ENCODE measurements at regions not wholly inside any gene's neighbourhood (a gene's known extent, or its start where the extent isn't known, plus 50 kb on each side); places are given as distances from the start of the nearest gene placed in this dataset.

GRCh38 chr2:104433657-104434056 is 420.3 kb upstream of the POU3F3 start:
- peaks cover 15% of the 10 kb centered on the region for H3K9me3 ChIP-seq (ENCODE audit: control insufficient read depth, insufficient read depth, low read length)
- H3K27me3 ChIP-seq (ENCODE audit: control insufficient read depth, insufficient read depth, low read length) = no peaks in the 10 kb centered on the region
- no peak overlapping the region for H3K27ac ChIP-seq (ENCODE audit: low read depth, low read length)
- DNase-seq (ENCODE audit: low read depth, low spot score) = no peak
- ChIA-PET POLR2A (no interaction called here), CTCF (no interaction called here)
- H3K4me3 ChIP-seq (ENCODE audit: low read depth, low read length) = no peak overlapping the region
- no peak for TF ChIP-seq CTCF (IDR thresholded peaks at IDR 0.05; ENCODE audit: low read depth, low read length)

- POLR2A ChIA-PET = no interaction called here
These were observed 419.6 kb upstream of the POU3F3 start for GRCh38 chr2:104434318-104434792.

GRCh38 chr2:104434966-104435365 is 418.9 kb upstream of the POU3F3 start:
- Histone ChIP-seq H3K9me3 (ENCODE audit: control insufficient read depth, insufficient read depth, low read length) (peaks cover 15% of the 10 kb centered on the region), H3K27ac (ENCODE audit: low read depth, low read length) (no peak overlapping the region), H3K27me3 (ENCODE audit: control insufficient read depth, insufficient read depth, low read length) (no peaks in the 10 kb centered on the region), H3K4me3 (ENCODE audit: low read depth, low read length) (no peak overlapping the region)
- TF ChIP-seq CTCF (IDR thresholded peaks at IDR 0.05; ENCODE audit: low read depth, low read length) = no peak
- ChIA-PET POLR2A (no interaction called here), CTCF (interaction anchor here (0.6 kb wide), 1 partner anchor 1141 kb away, joined by 4 read pairs; no protein-coding TSS in a partner anchor)
- DNase-seq (ENCODE audit: low read depth, low spot score) = no peak

More at GRCh38 chr2:104434318-104434792, 419.6 kb upstream of the POU3F3 start:
- CTCF ChIA-PET = interaction anchor here (0.6 kb wide), 1 partner anchor 1142 kb away, joined by 4 read pairs; no protein-coding TSS in a partner anchor
- H3K27ac ChIP-seq (ENCODE audit: low read depth, low read length) = no peak overlapping the region
- H3K27me3 ChIP-seq (ENCODE audit: control insufficient read depth, insufficient read depth, low read length) = no peaks in the 10 kb centered on the region
- H3K4me3 ChIP-seq (ENCODE audit: low read depth, low read length) = no peak overlapping the region
- no peak for DNase-seq (ENCODE audit: low read depth, low spot score)
- H3K9me3 ChIP-seq (ENCODE audit: control insufficient read depth, insufficient read depth, low read length) = peaks cover 15% of the 10 kb centered on the region
- no peak for TF ChIP-seq CTCF (IDR thresholded peaks at IDR 0.05; ENCODE audit: low read depth, low read length)

- POLR2A ChIA-PET = no interaction called here
- Histone ChIP-seq H3K4me3 (ENCODE audit: low read depth, low read length) (no peak overlapping the region), H3K27me3 (ENCODE audit: control insufficient read depth, insufficient read depth, low read length) (no peaks in the 10 kb centered on the region), H3K27ac (ENCODE audit: low read depth, low read length) (no peak overlapping the region), H3K9me3 (ENCODE audit: control insufficient read depth, insufficient read depth, low read length) (peaks cover 25% of the 10 kb centered on the region)
- DNase-seq (ENCODE audit: low read depth, low spot score) = no peak
- CTCF ChIA-PET = no interaction called here
- no peak for TF ChIP-seq CTCF (IDR thresholded peaks at IDR 0.05; ENCODE audit: low read depth, low read length)
These were observed 415.4 kb upstream of the POU3F3 start for GRCh38 chr2:104438481-104438880.

GRCh38 chr2:104443145-104443544 is 410.8 kb upstream of the POU3F3 start:
- no peak for DNase-seq (ENCODE audit: low read depth, low spot score)
- Histone ChIP-seq H3K27ac (ENCODE audit: low read depth, low read length) (no peak overlapping the region), H3K27me3 (ENCODE audit: control insufficient read depth, insufficient read depth, low read length) (no peaks in the 10 kb centered on the region), H3K9me3 (ENCODE audit: control insufficient read depth, insufficient read depth, low read length) (peaks cover 22% of the 10 kb centered on the region), H3K4me3 (ENCODE audit: low read depth, low read length) (no peak overlapping the region)
- ChIA-PET CTCF (no interaction called here), POLR2A (no interaction called here)
- no peak for TF ChIP-seq CTCF (IDR thresholded peaks at IDR 0.05; ENCODE audit: low read depth, low read length)

Data from AG04450 (cell line).